B cell (primary cell): ENCODE measurements at regions not wholly inside any gene's neighbourhood (a gene's known extent, or its start where the extent isn't known, plus 50 kb on each side); places are given as distances from the start of the nearest gene placed in this dataset.

Source experiments
- ATAC-seq: fragments of 200-7000 bp; cut with Tn5 transposase; one replicate; pipeline ENCODE4 v1.10.0; 2021; ENCODE audit warnings: low read depth, mild to moderate bottlenecking, moderate number of reproducible peaks, moderate library complexity
- CTCF ChIA-PET: fragments of 350-600 bp; sonication (Branson Sonifier 250); formaldehyde crosslinking; loops from one replicate; lab custom pipeline; 2021; ENCODE audit warnings: antibody characterized with exemption, inconsistent platforms; lab: Charles Lee
- POLR2A ChIA-PET: fragments of 350-600 bp; sonication (Branson Sonifier 250); formaldehyde crosslinking; loops from one replicate; lab custom pipeline; 2021; ENCODE audit warnings: antibody characterized with exemption; lab: Charles Lee
- DNase-seq: peaks from one replicate; pipeline ENCODE4 v3.0.0; 2013
- H2AFZ ChIP-seq: 2 replicates; pipeline ENCODE4 v1.6.1; 2012; ENCODE audit warnings: mild to moderate bottlenecking, low read depth, low read length; ENCODE audit not compliant: insufficient read depth, poor library complexity, severe bottlenecking
- H3K27ac ChIP-seq, 2 donors: 1 replicate in 1 of 2; 2 replicates in 1 of 2; pipeline ENCODE4 v1.5.1; 2012 to 2013; ENCODE audit warnings: low read length in 2 of 2, mild to moderate bottlenecking in 2 of 2, moderate library complexity in 1 of 2
- H3K27me3 ChIP-seq, 4 experiments: fragments of 200-600 bp in 1 of 4; sonication (generic) in 1 of 4; replicated peaks in 1 of 4; 1 replicate in 2 of 4; 2 replicates in 2 of 4; pipeline versions ENCODE4 v1.6.1 to v1.7.0; 2013 to 2016; ENCODE audit warnings: low read length in 3 of 4, mild to moderate bottlenecking in 2 of 4, mixed read lengths in 1 of 4, moderate library complexity in 1 of 4; ENCODE audit not compliant: insufficient read depth in 4 of 4, control insufficient read depth in 3 of 4; ENCODE audit errors: control extremely low read depth in 1 of 4
- H3K36me3 ChIP-seq, 2 experiments: replicated peaks in 1 of 2; 1 replicate in 1 of 2; 2 replicates in 1 of 2; pipeline versions ENCODE4 v1.6.1 to v1.7.1; 2013; ENCODE audit warnings: low read length in 1 of 2; ENCODE audit not compliant: insufficient read depth in 2 of 2, control insufficient read depth in 1 of 2; ENCODE audit errors: control extremely low read depth in 1 of 2, extremely low read depth in 1 of 2
- H3K4me1 ChIP-seq, 2 donors: fragments of 200-600 bp in 1 of 2; sonication (generic) in 1 of 2; 1 replicate in 1 of 2; 2 replicates in 1 of 2; pipeline versions ENCODE4 v1.5.1 to v1.6.1; 2013 to 2017; ENCODE audit warnings: low read length in 2 of 2; ENCODE audit not compliant: control insufficient read depth in 2 of 2, insufficient read depth in 2 of 2
- H3K4me2 ChIP-seq: replicated peaks from 2 replicates; pipeline ENCODE3; 2012; ENCODE audit warnings: mild to moderate bottlenecking, low read depth, low read length; ENCODE audit not compliant: poor library complexity, severe bottlenecking
- H3K4me3 ChIP-seq, 5 experiments: fragments of 200-600 bp in 1 of 5; sonication (generic) in 1 of 5; 1 replicate in 3 of 5; 2 replicates in 2 of 5; pipeline versions ENCODE4 v1.5.1 to v1.7.0; 2011 to 2016; ENCODE audit warnings: low read length in 4 of 5, mild to moderate bottlenecking in 4 of 5, low read depth in 2 of 5, control low read depth in 1 of 5, moderate library complexity in 1 of 5; ENCODE audit not compliant: insufficient read depth in 1 of 5; ENCODE audit errors: control extremely low read depth in 1 of 5, extremely low read depth in 1 of 5
- H3K79me2 ChIP-seq: fragments of 200-600 bp; sonication (generic); one replicate; pipeline ENCODE4 v1.6.0; 2016; ENCODE audit warnings: low read length; ENCODE audit not compliant: control insufficient read depth, insufficient read depth
- H3K9ac ChIP-seq: fragments of 200-600 bp; sonication (generic); 2 replicates; pipeline ENCODE4 v1.6.1; 2017; ENCODE audit warnings: mild to moderate bottlenecking, low read length, moderate library complexity
- H3K9me3 ChIP-seq, 3 donors: one replicate each; pipeline versions ENCODE4 v1.6.1 to v1.7.1; 2013; ENCODE audit warnings: low read length in 2 of 3; ENCODE audit not compliant: control insufficient read depth in 2 of 3, insufficient read depth in 1 of 3; ENCODE audit errors: control extremely low read depth in 1 of 3
- H4K20me1 ChIP-seq: 2 replicates; pipeline ENCODE4 v1.6.0; 2012; ENCODE audit warnings: mild to moderate bottlenecking, low read length; ENCODE audit not compliant: insufficient read depth, control insufficient read depth, poor library complexity, severe bottlenecking
- H3K27ac Mint-ChIP-seq: one replicate; pipeline ENCODE4 v1.8.0; 2021; ENCODE audit warnings: mixed read lengths
- H3K27me3 Mint-ChIP-seq: one replicate; pipeline ENCODE4 v1.8.0; 2021; ENCODE audit warnings: mixed read lengths
- H3K4me1 Mint-ChIP-seq: one replicate; pipeline ENCODE4 v1.8.0; 2021; ENCODE audit warnings: mixed read lengths
- H3K4me3 Mint-ChIP-seq: one replicate; pipeline ENCODE4 v1.8.0; 2021; ENCODE audit warnings: mixed read lengths
- H3K9me3 Mint-ChIP-seq: one replicate; pipeline ENCODE4 v1.8.0; 2022; ENCODE audit warnings: mixed read lengths; ENCODE audit not compliant: insufficient read depth
- EZH2 ChIP-seq: IDR thresholded peaks from 2 replicates; pipeline ENCODE4 v1.6.1; 2012; ENCODE audit warnings: borderline replicate concordance, low read depth, mild to moderate bottlenecking, moderate library complexity, low read length; ENCODE audit not compliant: insufficient read depth, poor library complexity, severe bottlenecking
- WGBS: methylation state at CpG from one replicate; pipeline ENCODE4 v1.1.5; 2013; ENCODE audit warnings: missing lambda C conversion rate; ENCODE audit not compliant: insufficient coverage; 5-methylcytosine and 5-hydroxymethylcytosine counted together
- intact Hi-C: fragments of 100-400 bp; cut with micrococcal nuclease; formaldehyde crosslinking; loops from one replicate; pipeline ENCODE4 v1.10.0; 2022

- 80% methylated on average over 1 of the region's 3 CpGs for WGBS
- peaks cover 1% of the 10 kb centered on the region for H3K9me3 Mint-ChIP-seq
- H3K27ac ChIP-seq: no peak overlapping the region
- no peaks in the 10 kb centered on the region for H3K27me3 Mint-ChIP-seq
- H3K4me3 ChIP-seq: no peak overlapping the region
- ChIA-PET CTCF (no interaction called here), POLR2A (no interaction called here)
- ATAC-seq: no peak
- no peak for TF ChIP-seq EZH2
- H3K4me1 Mint-ChIP-seq: no peaks in the 10 kb centered on the region
- no peaks in the 10 kb centered on the region for H3K4me1 ChIP-seq
- H3K79me2 ChIP-seq: no peaks in the 10 kb centered on the region
- DNase-seq: no peak
- no peak overlapping the region for H3K27ac Mint-ChIP-seq
- peaks cover 0 to 3% (median 0%) of the 10 kb centered on the region in 3 donors for H3K9me3 ChIP-seq
- no peaks in the 10 kb centered on the region for H3K27me3 ChIP-seq
- H3K4me2 ChIP-seq: no peak overlapping the region
- H4K20me1 ChIP-seq: no peaks in the 10 kb centered on the region
- intact Hi-C loops: no loop called here
- no peaks in the 10 kb centered on the region for H3K36me3 ChIP-seq
- no peak overlapping the region for H3K9ac ChIP-seq
- H3K4me3 Mint-ChIP-seq: no peak overlapping the region
- H2AFZ ChIP-seq: no peak overlapping the region
Observed at GRCh38 chr11:23211221-23211620, 350.9 kb upstream of the CCDC179 start.

- H3K4me1 Mint-ChIP-seq: no peaks in the 10 kb centered on the region
- POLR2A ChIA-PET: no interaction called here
- H3K9me3 Mint-ChIP-seq: peaks cover 1% of the 10 kb centered on the region
- no CpG with 5 or more reads among the region's 1 CpG for WGBS
- no peak overlapping the region for H3K27ac Mint-ChIP-seq
- H3K27me3 Mint-ChIP-seq: no peaks in the 10 kb centered on the region
- no peaks in the 10 kb centered on the region for H3K4me1 ChIP-seq
- no peak overlapping the region for H3K27ac ChIP-seq
- no peaks in the 10 kb centered on the region for H3K79me2 ChIP-seq
- intact Hi-C loops: no loop called here
- CTCF ChIA-PET: no interaction called here
- H3K9ac ChIP-seq: no peak overlapping the region
- ATAC-seq: no peak
- H2AFZ ChIP-seq: no peak overlapping the region
- no peak for TF ChIP-seq EZH2
- no peak overlapping the region for H3K4me3 Mint-ChIP-seq
- no peaks in the 10 kb centered on the region for H3K36me3 ChIP-seq
- no peak overlapping the region for H3K4me2 ChIP-seq
- H3K9me3 ChIP-seq: peaks cover 0 to 7% (median 0%) of the 10 kb centered on the region in 3 donors
- no peaks in the 10 kb centered on the region for H3K27me3 ChIP-seq
- no peak for DNase-seq
- H4K20me1 ChIP-seq: no peaks in the 10 kb centered on the region
- no peak overlapping the region for H3K4me3 ChIP-seq
Observed at GRCh38 chr11:23212807-23213206, 352.5 kb upstream of the CCDC179 start.
